ENCODE measurements at regions not wholly inside any gene's neighbourhood (a gene's known extent, or its start where the extent isn't known, plus 50 kb on each side); places are given as distances from the start of the nearest gene placed in this dataset.

DNA sequence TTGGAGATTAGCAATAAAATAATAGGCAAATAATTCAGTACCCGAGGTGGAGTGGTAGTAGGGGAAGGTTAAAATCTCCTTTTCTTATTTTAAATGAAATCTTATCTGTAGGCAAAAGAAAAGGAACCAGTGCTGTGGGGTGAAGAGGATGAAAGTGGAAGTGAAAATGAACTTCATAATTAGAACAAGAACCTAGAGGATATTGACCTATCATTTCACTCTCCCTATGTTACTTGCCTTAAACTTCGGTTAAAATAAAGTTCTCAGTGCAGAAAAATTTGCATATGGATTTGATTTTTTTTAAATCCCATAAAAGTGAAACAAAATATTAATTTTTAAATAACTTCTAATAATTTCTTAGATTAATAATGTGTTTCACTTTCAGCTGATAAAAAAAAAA, 1094.9 kb upstream of the C9orf72 start:
- in situ Hi-C loops (cut with MboI; ENCODE audit: low sequenced_read_pairs), result no loop called here
- DNase-seq (ENCODE audit: low spot score in 2 of 2), result no peak
- Histone ChIP-seq H3K36me3 (replicated peaks) (no peaks in the 10 kb centered on the region), H3K9me3 (no peaks in the 10 kb centered on the region), H3K4me1 (no peaks in the 10 kb centered on the region), H3K27me3 (ENCODE audit: low read depth) (no peaks in the 10 kb centered on the region), H3K4me3 (no peak overlapping the region)

DNA sequence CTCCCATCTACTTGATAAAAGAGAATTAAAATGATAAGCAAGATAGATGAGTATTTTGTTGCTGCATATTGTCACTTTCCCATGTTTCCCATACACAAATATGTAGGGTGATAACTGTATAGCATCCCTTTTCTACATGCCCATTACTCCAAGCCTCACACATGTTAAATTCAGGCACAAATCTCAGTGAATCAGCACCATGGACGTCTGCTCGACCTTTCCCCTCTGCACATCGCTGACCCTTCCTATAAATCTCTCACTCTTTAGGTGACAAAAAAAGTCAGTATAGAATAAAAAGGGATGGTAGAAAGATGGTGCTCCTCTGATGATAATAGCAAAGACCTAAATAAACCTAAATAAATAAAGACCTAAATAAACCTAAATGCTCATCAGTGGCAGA, 1097.7 kb upstream of the C9orf72 start:
- H3K4me3 ChIP-seq, result no peak overlapping the region
- no peaks in the 10 kb centered on the region for H3K9me3 ChIP-seq
- no peaks in the 10 kb centered on the region for H3K27me3 ChIP-seq (ENCODE audit: low read depth)
- DNase-seq (ENCODE audit: low spot score in 2 of 2), result no peak
- no peaks in the 10 kb centered on the region for H3K4me1 ChIP-seq
- in situ Hi-C loops (cut with MboI; ENCODE audit: low sequenced_read_pairs), result no loop called here
- H3K36me3 ChIP-seq (replicated peaks), result no peaks in the 10 kb centered on the region

DNA sequence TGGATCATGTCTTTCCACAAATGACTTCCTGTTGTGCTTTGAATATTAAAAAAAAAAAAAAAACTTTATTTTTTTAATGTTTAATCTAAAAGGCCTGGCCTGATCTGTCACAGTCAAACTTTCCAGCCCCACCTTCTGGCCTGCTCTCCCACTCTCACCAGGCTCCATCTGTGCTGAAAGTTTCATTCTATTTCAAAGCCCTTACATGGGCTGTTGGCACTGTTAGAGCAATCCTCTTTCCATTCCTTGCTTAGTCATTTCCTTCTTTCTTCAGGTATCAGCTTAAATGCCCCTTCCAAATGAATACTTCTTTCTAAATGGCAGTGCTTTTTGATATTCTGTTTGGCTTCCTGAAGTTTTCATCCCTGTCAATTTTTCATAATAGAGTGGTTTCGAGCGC, 1104.8 kb upstream of the C9orf72 start:
- Histone ChIP-seq H3K4me1 (no peaks in the 10 kb centered on the region), H3K9me3 (no peaks in the 10 kb centered on the region), H3K36me3 (replicated peaks) (no peaks in the 10 kb centered on the region), H3K27me3 (ENCODE audit: low read depth) (no peaks in the 10 kb centered on the region), H3K4me3 (no peak overlapping the region)
- in situ Hi-C loops (cut with MboI; ENCODE audit: low sequenced_read_pairs), result no loop called here
- DNase-seq (ENCODE audit: low spot score in 2 of 2), result no peak

DNA sequence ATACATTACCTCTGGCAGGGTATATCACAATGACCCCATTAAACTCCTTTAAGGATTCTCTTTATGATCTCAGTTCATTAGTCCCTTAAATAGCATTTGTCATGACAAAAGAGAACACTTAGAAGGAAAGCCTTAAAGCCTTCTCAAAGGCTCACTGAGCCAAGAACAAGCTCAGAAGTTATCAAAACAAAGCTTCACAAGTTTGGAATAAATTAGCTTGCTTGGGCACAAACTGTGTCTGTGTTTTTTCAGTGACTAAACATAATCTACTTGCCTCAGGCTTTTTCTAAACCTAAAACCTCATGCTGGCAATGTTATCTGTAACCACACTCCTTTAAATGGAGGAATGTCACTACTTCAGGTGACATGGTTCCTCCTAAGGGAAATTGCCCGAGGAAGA, 1114.9 kb upstream of the C9orf72 start:
- H3K9me3 ChIP-seq, result no peaks in the 10 kb centered on the region
- H3K4me1 ChIP-seq, result no peaks in the 10 kb centered on the region
- in situ Hi-C loops (cut with MboI; ENCODE audit: low sequenced_read_pairs), result no loop called here
- no peaks in the 10 kb centered on the region for H3K27me3 ChIP-seq (ENCODE audit: low read depth)
- no peak overlapping the region for H3K4me3 ChIP-seq
- no peaks in the 10 kb centered on the region for H3K36me3 ChIP-seq (replicated peaks)
- DNase-seq (ENCODE audit: low spot score in 2 of 2), result no peak

DNA sequence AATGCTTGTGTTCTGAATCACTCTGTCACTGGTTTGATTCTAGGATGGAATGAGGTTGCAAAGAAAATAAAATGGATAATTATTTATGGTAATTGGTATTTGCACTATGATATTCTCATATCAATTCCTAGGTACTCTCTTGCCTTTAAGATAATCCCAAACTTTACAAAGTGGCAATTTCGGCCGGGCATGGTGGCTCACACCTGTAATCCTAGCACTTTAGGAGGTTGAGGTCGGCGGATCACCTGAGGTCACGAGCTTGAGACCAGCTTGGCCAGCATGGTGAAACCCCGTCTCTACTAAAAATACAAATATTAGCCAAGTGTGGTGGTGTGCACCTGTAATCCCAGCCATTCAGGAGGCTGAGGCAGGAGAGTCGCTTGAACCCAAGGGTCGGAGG, 1118.7 kb upstream of the C9orf72 start:
- DNase-seq (ENCODE audit: low spot score in 2 of 2), result no peak
- no peaks in the 10 kb centered on the region for H3K9me3 ChIP-seq
- H3K4me1 ChIP-seq, result no peaks in the 10 kb centered on the region
- no peaks in the 10 kb centered on the region for H3K27me3 ChIP-seq (ENCODE audit: low read depth)
- no peaks in the 10 kb centered on the region for H3K36me3 ChIP-seq (replicated peaks)
- in situ Hi-C loops (cut with MboI; ENCODE audit: low sequenced_read_pairs), result no loop called here
- no peak overlapping the region for H3K4me3 ChIP-seq

DNA sequence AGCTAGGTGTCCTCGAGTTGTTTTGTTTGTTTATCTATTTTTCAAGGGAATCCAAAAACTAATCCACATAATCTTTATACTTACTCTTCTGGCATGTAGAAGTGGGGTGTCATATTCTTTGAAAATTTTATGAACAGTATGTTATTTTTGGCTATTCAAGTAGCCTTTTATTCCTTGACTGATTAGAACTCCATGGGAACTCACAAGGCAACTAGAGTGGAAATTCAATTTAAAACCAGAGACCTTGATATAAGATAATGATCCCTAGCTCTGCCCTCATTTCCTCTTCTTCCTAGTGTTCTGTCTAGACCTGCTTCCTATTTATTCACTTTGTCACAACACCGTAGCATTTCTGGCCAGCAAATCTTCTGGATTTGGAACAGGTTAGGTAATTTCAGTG, 1123.7 kb upstream of the C9orf72 start:
- H3K9me3 ChIP-seq, result no peaks in the 10 kb centered on the region
- no peak overlapping the region for H3K4me3 ChIP-seq
- no peaks in the 10 kb centered on the region for H3K36me3 ChIP-seq (replicated peaks)
- no peaks in the 10 kb centered on the region for H3K4me1 ChIP-seq
- DNase-seq (ENCODE audit: low spot score in 2 of 2), result no peak
- H3K27me3 ChIP-seq (ENCODE audit: low read depth), result no peaks in the 10 kb centered on the region
- in situ Hi-C loops (cut with MboI; ENCODE audit: low sequenced_read_pairs), result no loop called here

DNA sequence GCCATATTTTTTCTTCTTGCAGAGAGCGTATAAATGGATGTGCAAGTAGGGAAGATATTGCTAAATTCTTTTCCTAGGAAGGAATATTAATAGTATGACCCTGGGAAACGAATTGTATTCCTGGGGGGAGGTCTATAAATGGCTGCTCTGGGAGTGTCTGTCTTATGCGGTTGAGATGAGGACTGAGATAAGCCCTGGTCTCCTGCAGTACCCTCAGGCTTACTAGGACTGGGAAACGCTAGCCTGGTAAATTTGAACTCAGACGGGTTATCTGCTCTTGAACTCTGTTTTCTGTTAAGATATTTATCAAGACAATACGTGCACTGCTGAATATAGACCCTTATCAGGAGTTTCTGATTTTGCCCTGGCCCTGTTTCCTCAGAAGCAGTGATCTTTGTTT, 1126.4 kb upstream of the C9orf72 start:
- Histone ChIP-seq H3K27me3 (ENCODE audit: low read depth) (no peaks in the 10 kb centered on the region), H3K4me1 (no peaks in the 10 kb centered on the region), H3K9me3 (no peaks in the 10 kb centered on the region), H3K4me3 (no peak overlapping the region), H3K36me3 (replicated peaks) (no peaks in the 10 kb centered on the region)
- in situ Hi-C loops (cut with MboI; ENCODE audit: low sequenced_read_pairs), result no loop called here
- no peak for DNase-seq (ENCODE audit: low spot score in 2 of 2)

DNA sequence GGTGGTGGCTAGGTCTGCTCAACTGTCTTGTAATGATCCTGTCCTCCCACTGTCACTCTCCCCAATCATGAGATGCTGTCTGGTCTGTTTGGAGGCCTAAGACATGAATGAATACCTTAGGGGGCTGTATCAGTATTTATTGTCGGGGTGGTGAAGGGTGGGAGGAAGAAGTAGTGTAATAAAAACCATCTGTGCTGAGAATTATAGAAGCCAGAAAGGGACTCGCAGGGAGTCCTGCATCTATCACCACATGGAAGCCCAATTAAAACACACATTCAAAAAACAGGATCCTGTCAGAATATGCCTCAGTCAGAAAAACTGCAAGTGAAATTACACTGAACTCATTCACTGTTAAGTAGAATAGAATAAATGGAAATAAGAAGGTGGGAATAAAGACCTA, 1134.3 kb upstream of the C9orf72 start:
- Histone ChIP-seq H3K4me1 (no peaks in the 10 kb centered on the region), H3K4me3 (no peak overlapping the region), H3K36me3 (replicated peaks) (no peaks in the 10 kb centered on the region), H3K9me3 (no peaks in the 10 kb centered on the region), H3K27me3 (ENCODE audit: low read depth) (no peaks in the 10 kb centered on the region)
- DNase-seq (ENCODE audit: low spot score in 2 of 2), result no peak
- in situ Hi-C loops (cut with MboI; ENCODE audit: low sequenced_read_pairs), result no loop called here

DNA sequence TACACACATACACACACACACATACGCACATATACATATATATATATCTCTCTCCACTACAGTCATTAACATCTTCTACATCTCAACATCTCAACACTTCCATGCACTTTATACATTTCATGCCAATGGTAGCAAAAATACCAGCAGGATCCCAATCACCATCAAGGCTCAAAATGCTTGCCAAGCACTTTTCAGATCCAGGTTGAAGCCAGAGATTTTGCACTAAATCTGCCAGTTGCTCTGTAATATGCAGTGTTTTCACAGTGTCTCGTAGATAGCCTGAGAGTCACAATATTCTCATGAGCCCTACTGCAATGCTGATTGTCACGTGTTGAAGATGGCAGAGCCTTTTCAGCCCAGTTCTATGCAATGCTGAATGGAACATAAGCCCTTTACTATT, 1140.9 kb upstream of the C9orf72 start:
- H3K4me1 ChIP-seq, result no peaks in the 10 kb centered on the region
- no peaks in the 10 kb centered on the region for H3K27me3 ChIP-seq (ENCODE audit: low read depth)
- H3K36me3 ChIP-seq (replicated peaks), result no peaks in the 10 kb centered on the region
- DNase-seq (ENCODE audit: low spot score in 2 of 2), result no peak
- in situ Hi-C loops (cut with MboI; ENCODE audit: low sequenced_read_pairs), result no loop called here
- no peak overlapping the region for H3K4me3 ChIP-seq
- H3K9me3 ChIP-seq, result no peaks in the 10 kb centered on the region

DNA sequence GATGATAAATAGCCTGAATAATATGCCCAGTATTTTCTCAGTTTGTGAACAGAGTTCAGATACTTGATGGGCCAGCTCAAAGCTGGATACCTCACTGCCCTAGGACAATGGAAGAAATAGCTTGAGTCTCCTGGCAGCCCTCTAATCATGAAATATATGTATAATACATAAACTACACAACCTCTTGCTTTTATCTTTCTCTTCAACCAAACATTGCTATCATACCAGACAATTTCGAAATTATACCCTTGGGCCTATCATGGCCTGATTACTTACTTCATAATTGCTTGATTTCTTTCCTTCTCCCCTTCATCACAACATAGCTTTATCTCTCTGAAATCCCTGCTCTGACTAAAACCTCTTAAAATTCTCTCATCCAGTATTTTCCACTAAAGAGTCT, 1144.9 kb upstream of the C9orf72 start:
- Histone ChIP-seq H3K4me3 (no peak overlapping the region), H3K9me3 (no peaks in the 10 kb centered on the region), H3K36me3 (replicated peaks) (no peaks in the 10 kb centered on the region), H3K27me3 (ENCODE audit: low read depth) (no peaks in the 10 kb centered on the region), H3K4me1 (no peaks in the 10 kb centered on the region)
- in situ Hi-C loops (cut with MboI; ENCODE audit: low sequenced_read_pairs), result no loop called here
- DNase-seq (ENCODE audit: low spot score in 2 of 2), result no peak

DNA sequence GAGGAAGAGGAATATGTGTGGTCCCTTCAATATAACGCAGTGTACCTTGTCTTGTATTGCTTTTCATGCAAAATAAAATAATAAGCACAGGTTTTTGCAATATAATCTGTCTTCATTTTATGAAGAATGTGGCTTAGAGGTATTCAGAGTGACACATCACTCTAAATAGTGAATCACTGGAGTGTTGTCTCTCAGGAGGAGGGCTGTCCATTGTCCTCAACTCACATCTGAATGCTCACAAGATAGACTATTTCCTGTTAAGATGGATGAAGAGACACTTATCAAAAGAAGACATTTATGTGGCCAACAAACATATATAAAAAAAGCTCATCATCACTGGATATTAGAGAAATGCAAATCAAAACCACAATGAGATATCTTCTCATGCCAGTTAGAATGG, 1147.5 kb upstream of the C9orf72 start:
- Histone ChIP-seq H3K4me1 (no peaks in the 10 kb centered on the region), H3K9me3 (no peaks in the 10 kb centered on the region), H3K4me3 (no peak overlapping the region), H3K36me3 (replicated peaks) (no peaks in the 10 kb centered on the region), H3K27me3 (ENCODE audit: low read depth) (no peaks in the 10 kb centered on the region)
- DNase-seq (ENCODE audit: low spot score in 2 of 2), result no peak
- in situ Hi-C loops (cut with MboI; ENCODE audit: low sequenced_read_pairs), result no loop called here

DNA sequence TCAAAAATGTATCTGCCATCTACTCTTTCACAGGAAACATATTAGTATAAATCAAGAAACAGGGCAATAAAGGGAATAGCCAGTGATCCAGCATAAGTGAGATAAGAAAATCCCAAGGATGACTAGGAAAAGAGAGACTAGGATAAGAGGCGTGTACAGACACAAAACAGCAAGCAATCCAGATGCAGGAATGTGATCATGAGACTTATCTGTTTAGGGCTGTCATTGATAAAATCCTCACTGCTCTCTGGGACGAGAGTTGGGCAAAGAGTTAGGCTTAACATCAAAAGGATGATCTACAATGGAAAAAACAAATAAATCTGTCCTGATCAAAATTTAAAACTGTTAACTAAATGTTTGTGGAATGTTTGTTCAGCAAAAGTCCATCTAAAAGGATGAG, 1156.8 kb upstream of the C9orf72 start:
- no peak for DNase-seq (ENCODE audit: low spot score in 2 of 2)
- Histone ChIP-seq H3K4me3 (no peak overlapping the region), H3K27me3 (ENCODE audit: low read depth) (no peaks in the 10 kb centered on the region), H3K4me1 (no peaks in the 10 kb centered on the region), H3K9me3 (no peaks in the 10 kb centered on the region), H3K36me3 (replicated peaks) (no peaks in the 10 kb centered on the region)
- in situ Hi-C loops (cut with MboI; ENCODE audit: low sequenced_read_pairs), result no loop called here

DNA sequence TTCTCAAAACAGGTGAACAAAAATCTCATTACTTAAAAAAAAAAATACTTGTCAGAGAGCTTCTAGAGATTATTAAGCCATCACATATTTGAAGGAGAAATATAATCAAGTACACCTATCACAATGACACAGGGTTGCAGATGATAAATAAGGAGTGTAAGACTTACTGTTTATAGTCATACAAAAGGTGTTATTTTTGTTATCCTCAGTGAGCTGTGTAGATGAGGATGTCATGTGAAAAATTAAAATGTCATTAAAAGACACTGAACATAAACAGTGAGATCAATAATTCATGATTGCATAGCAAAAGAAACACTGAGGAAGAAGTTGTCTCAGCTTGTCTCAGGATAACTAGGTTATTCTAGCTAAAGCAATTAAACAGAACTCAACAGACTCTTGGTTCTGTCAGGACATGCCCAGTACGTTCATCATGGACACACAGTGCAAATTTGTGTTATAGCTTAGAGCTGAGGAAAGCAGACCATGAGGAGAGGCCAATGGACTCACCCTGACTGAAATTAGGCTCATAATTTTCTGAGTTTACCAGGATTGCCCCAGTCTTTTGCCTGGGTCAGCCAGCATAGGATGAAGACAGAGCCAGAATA, 1162.6 kb upstream of the C9orf72 start:
- no peaks in the 10 kb centered on the region for H3K4me1 ChIP-seq
- no peaks in the 10 kb centered on the region for H3K36me3 ChIP-seq (replicated peaks)
- DNase-seq (ENCODE audit: low spot score in 2 of 2), result no peak
- in situ Hi-C loops (cut with MboI; ENCODE audit: low sequenced_read_pairs), result no loop called here
- H3K9me3 ChIP-seq, result no peaks in the 10 kb centered on the region
- H3K27me3 ChIP-seq (ENCODE audit: low read depth), result no peaks in the 10 kb centered on the region
- H3K4me3 ChIP-seq, result no peak overlapping the region

DNA sequence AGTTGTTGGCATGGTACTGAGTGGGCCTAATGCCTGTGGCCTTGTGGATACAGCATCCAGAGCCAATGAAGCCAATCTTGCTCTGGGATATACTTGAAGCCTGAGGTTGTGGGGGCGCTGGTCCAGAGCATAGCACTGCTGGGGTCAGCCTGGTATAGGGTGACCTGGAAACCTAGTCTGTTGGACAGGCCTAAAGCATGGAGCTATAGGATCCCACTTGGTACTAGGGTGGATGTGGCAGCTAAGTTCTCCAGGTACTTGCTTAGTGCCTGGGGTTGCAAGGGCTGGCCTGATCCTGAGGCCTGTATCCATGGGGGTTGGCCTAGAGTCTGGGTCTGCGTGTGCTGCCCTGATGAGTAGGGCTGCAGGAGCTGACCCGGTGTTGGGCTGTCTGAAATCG, 1168.2 kb upstream of the C9orf72 start:
- Histone ChIP-seq H3K4me3 (no peak overlapping the region), H3K9me3 (no peaks in the 10 kb centered on the region; the same call in 1 of the 2 replicates), H3K36me3 (replicated peaks) (no peaks in the 10 kb centered on the region), H3K4me1 (no peaks in the 10 kb centered on the region), H3K27me3 (ENCODE audit: low read depth) (no peaks in the 10 kb centered on the region)
- no peak for DNase-seq (ENCODE audit: low spot score in 2 of 2)
- in situ Hi-C loops (cut with MboI; ENCODE audit: low sequenced_read_pairs), result no loop called here

DNA sequence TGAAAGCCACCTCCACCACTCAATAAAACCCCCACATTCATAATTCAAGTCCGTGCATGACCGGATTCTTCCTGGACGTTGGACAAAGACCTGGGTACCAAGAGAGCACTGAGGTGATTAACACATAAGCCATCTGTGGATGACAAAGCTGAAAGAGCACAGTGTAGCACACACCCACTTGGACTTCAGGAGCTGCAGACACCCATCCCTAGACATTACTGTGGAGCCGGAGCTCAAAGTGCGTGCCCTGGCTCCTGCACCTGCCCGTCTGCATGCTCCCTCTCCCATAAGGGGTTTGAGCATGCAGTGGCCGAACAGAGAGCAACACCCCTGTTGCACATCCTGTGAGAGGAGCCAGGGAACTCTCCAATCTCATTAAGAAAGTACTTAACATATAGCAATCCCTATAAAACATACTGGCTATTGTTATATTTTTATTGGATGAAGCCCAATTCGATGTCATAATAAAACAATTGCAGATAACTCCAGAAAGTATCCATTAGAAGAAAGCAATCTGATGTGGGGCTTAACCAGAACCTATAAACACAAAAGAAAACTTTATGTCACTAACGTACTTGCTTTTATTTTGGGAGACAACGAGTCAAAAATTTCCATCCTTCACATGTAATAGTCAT, 1174.2 kb upstream of the C9orf72 start:
- DNase-seq (ENCODE audit: low spot score in 2 of 2), result no peak
- H3K4me1 ChIP-seq, result no peaks in the 10 kb centered on the region
- H3K4me3 ChIP-seq, result no peak overlapping the region
- no peaks in the 10 kb centered on the region for H3K27me3 ChIP-seq (ENCODE audit: low read depth)
- no peaks in the 10 kb centered on the region for H3K36me3 ChIP-seq (replicated peaks)
- in situ Hi-C loops (cut with MboI; ENCODE audit: low sequenced_read_pairs), result no loop called here
- H3K9me3 ChIP-seq, result no peaks in the 10 kb centered on the region; the same call in 1 of the 2 replicates

All from HAP-1 (cell line).